H1 (cell line): ENCODE measurements at regions not wholly inside any gene's neighbourhood (a gene's known extent, or its start where the extent isn't known, plus 50 kb on each side); places are given as distances from the start of the nearest gene placed in this dataset.

Source experiments
- BACH1 ChIP-seq: IDR thresholded peaks from 2 replicates; pipeline ENCODE4 v1.6.1; 2012; ENCODE audit warnings: low read length, improper control_type of control experiment
- TF ChIP-seq, protein P1 (sequence below): IDR thresholded peaks from 2 replicates; pipeline ENCODE4 v1.6.1; 2012; ENCODE audit warnings: inconsistent platforms

- no peak for TF ChIP-seq BACH1
- TF ChIP-seq, protein P1, sequence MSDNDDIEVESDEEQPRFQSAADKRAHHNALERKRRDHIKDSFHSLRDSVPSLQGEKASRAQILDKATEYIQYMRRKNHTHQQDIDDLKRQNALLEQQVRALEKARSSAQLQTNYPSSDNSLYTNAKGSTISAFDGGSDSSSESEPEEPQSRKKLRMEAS: no peak
Measured at GRCh38 chr13:106915146-106915545, 347.2 kb upstream of the ARGLU1 start.
